SK-N-SH treated with all-trans-retinoic acid at 6 μM for 48 hours (cell line): ENCODE measurements at regions not wholly inside any gene's neighbourhood (a gene's known extent, or its start where the extent isn't known, plus 50 kb on each side); places are given as distances from the start of the nearest gene placed in this dataset.

Experiments used
- ARNTL ChIP-seq: fragments of 450-650 bp; formaldehyde crosslinking; IDR thresholded peaks from 2 replicates; pipeline ENCODE4 v1.5.0; 2020; ENCODE audit warnings: low read depth, mild to moderate bottlenecking, moderate library complexity, borderline replicate concordance
- BACH2 ChIP-seq: fragments of 250-450 bp; sonication (Bioruptor Pico); IDR thresholded peaks from 2 replicates; pipeline ENCODE4 v1.9.0; 2021; ENCODE audit warnings: mild to moderate bottlenecking, borderline replicate concordance
- CREB5 ChIP-seq: fragments of 250-450 bp; sonication (Bioruptor Pico); IDR thresholded peaks from 2 replicates; pipeline ENCODE4 v1.5.1; 2020; ENCODE audit warnings: low read depth, mild to moderate bottlenecking, moderate library complexity
- ESRRG ChIP-seq: fragments of 250-450 bp; sonication (Bioruptor Pico); IDR thresholded peaks from 2 replicates; pipeline ENCODE4 v1.6.1; 2021; ENCODE audit warnings: mild to moderate bottlenecking
- POU6F1 ChIP-seq: fragments of 250-450 bp; sonication (Bioruptor Pico); IDR thresholded peaks from 2 replicates; pipeline ENCODE4 v1.8.0; 2021; ENCODE audit warnings: low read depth, mild to moderate bottlenecking, moderate library complexity, borderline replicate concordance
- PPARA ChIP-seq: fragments of 250-450 bp; sonication (Bioruptor Pico); IDR thresholded peaks from 2 replicates; pipeline ENCODE4 v1.5.0; 2020; ENCODE audit warnings: mild to moderate bottlenecking, borderline replicate concordance
- RARB ChIP-seq: fragments of 250-450 bp; sonication (Bioruptor Pico); IDR thresholded peaks from 2 replicates; pipeline ENCODE4 v1.8.0; 2021; ENCODE audit warnings: mild to moderate bottlenecking, moderate library complexity
- ZFP3 ChIP-seq: fragments of 250-450 bp; sonication (Bioruptor Pico); IDR thresholded peaks from 2 replicates; pipeline ENCODE4 v1.5.0; 2020; ENCODE audit warnings: mild to moderate bottlenecking, moderate library complexity
- ZNF8 ChIP-seq: fragments of 450-650 bp; formaldehyde crosslinking; IDR thresholded peaks from 2 replicates; pipeline ENCODE4 v1.5.0; 2020; ENCODE audit warnings: mild to moderate bottlenecking, moderate library complexity
- TF ChIP-seq, protein P1 (sequence below): fragments of 250-450 bp; sonication (Bioruptor Pico); IDR thresholded peaks from 2 replicates; pipeline ENCODE4 v1.5.1; 2021; ENCODE audit warnings: mild to moderate bottlenecking, moderate library complexity
- TF ChIP-seq, protein P2 (sequence below): fragments of 250-450 bp; sonication (Bioruptor Pico); IDR thresholded peaks from 2 replicates; pipeline ENCODE4 v1.8.0; 2020; ENCODE audit warnings: mild to moderate bottlenecking, moderate library complexity, borderline replicate concordance

DNA sequence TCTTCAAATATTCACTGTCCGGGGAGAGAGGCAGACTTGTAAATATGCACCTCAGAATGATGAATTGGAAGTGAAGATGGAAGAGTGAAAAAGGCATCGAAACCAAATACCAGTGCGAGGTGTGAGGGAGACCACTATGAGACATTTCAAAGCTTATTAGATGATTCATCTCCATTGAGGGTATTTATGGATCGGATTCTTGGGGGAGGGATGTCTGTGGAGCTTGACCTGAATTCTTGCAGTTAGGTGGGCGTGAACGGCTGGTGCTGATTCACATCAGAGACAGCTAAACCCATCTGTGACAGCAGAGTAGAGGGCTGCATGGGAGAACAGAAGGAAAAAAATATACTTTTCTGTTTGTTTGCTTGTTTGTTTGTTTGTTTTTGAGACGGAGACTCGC is 677.2 kb downstream of the AACS start:
- TF ChIP-seq CREB5 (CRISPR knock-in tag) = no peak
- TF ChIP-seq POU6F1 (CRISPR knock-in tag) = no peak
- TF ChIP-seq ZNF8 = no peak
- TF ChIP-seq, protein P1, sequence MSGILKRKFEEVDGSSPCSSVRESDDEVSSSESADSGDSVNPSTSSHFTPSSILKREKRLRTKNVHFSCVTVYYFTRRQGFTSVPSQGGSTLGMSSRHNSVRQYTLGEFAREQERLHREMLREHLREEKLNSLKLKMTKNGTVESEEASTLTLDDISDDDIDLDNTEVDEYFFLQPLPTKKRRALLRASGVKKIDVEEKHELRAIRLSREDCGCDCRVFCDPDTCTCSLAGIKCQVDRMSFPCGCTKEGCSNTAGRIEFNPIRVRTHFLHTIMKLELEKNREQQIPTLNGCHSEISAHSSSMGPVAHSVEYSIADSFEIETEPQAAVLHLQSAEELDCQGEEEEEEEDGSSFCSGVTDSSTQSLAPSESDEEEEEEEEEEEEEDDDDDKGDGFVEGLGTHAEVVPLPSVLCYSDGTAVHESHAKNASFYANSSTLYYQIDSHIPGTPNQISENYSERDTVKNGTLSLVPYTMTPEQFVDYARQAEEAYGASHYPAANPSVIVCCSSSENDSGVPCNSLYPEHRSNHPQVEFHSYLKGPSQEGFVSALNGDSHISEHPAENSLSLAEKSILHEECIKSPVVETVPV = no peak
- TF ChIP-seq, protein P2, sequence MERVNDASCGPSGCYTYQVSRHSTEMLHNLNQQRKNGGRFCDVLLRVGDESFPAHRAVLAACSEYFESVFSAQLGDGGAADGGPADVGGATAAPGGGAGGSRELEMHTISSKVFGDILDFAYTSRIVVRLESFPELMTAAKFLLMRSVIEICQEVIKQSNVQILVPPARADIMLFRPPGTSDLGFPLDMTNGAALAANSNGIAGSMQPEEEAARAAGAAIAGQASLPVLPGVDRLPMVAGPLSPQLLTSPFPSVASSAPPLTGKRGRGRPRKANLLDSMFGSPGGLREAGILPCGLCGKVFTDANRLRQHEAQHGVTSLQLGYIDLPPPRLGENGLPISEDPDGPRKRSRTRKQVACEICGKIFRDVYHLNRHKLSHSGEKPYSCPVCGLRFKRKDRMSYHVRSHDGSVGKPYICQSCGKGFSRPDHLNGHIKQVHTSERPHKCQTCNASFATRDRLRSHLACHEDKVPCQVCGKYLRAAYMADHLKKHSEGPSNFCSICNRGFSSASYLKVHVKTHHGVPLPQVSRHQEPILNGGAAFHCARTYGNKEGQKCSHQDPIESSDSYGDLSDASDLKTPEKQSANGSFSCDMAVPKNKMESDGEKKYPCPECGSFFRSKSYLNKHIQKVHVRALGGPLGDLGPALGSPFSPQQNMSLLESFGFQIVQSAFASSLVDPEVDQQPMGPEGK (CRISPR knock-in tag) = no peak
- TF ChIP-seq ZFP3 (CRISPR knock-in tag) = no peak
- TF ChIP-seq RARB = no peak
- TF ChIP-seq ESRRG (CRISPR knock-in tag) = no peak
- TF ChIP-seq ARNTL (CRISPR knock-in tag) = no peak
- no peak for TF ChIP-seq PPARA (CRISPR knock-in tag)
- TF ChIP-seq BACH2 (CRISPR knock-in tag) = no peak
